ENCODE measurements at regions not wholly inside any gene's neighbourhood (a gene's known extent, or its start where the extent isn't known, plus 50 kb on each side); places are given as distances from the start of the nearest gene placed in this dataset.

GRCh38 chr5:145161391-145161790 is 673.8 kb downstream of the PRELID2 start:
- H3K4me3 ChIP-seq, result no peak overlapping the region
- no peak overlapping the region for H3K27ac ChIP-seq
- no peaks in the 10 kb centered on the region for H3K9me3 ChIP-seq
- intact Hi-C loops (cut with DNase I), result no loop called here
- H3K27me3 ChIP-seq, result no peaks in the 10 kb centered on the region
- no peak for TF ChIP-seq CTCF (IDR thresholded peaks at IDR 0.05)
- no peak for DNase-seq (ENCODE audit: low spot score in 2 of 2)
- no peaks in the 10 kb centered on the region for H3K4me1 ChIP-seq
- no peaks in the 10 kb centered on the region for H3K36me3 ChIP-seq

- Histone ChIP-seq H3K27ac (no peak overlapping the region), H3K4me1 (no peaks in the 10 kb centered on the region), H3K4me3 (no peak overlapping the region), H3K9me3 (no peaks in the 10 kb centered on the region), H3K27me3 (no peaks in the 10 kb centered on the region), H3K36me3 (no peaks in the 10 kb centered on the region)
- intact Hi-C loops (cut with DNase I), result no loop called here
- no peak for DNase-seq (ENCODE audit: low spot score in 2 of 2)
- no peak for TF ChIP-seq CTCF (IDR thresholded peaks at IDR 0.05)
Measured at GRCh38 chr5:145160679-145161078, 674.5 kb downstream of the PRELID2 start.

- no peaks in the 10 kb centered on the region for H3K36me3 ChIP-seq
- no peak overlapping the region for H3K4me3 ChIP-seq
- no peak for TF ChIP-seq CTCF (IDR thresholded peaks at IDR 0.05)
- DNase-seq (ENCODE audit: low spot score in 2 of 2), result no peak
- H3K27me3 ChIP-seq, result no peaks in the 10 kb centered on the region
- no peaks in the 10 kb centered on the region for H3K4me1 ChIP-seq
- H3K27ac ChIP-seq, result no peak overlapping the region
- no peaks in the 10 kb centered on the region for H3K9me3 ChIP-seq
- intact Hi-C loops (cut with DNase I), result no loop called here
Measured at GRCh38 chr5:145158730-145159129, 676.4 kb downstream of the PRELID2 start.

GRCh38 chr5:145157841-145158240 is 677.3 kb downstream of the PRELID2 start:
- intact Hi-C loops (cut with DNase I), result no loop called here
- DNase-seq (ENCODE audit: low spot score in 2 of 2), result no peak
- H3K9me3 ChIP-seq, result no peaks in the 10 kb centered on the region
- no peaks in the 10 kb centered on the region for H3K4me1 ChIP-seq
- H3K27me3 ChIP-seq, result no peaks in the 10 kb centered on the region
- H3K27ac ChIP-seq, result no peak overlapping the region
- no peak overlapping the region for H3K4me3 ChIP-seq
- H3K36me3 ChIP-seq, result no peaks in the 10 kb centered on the region
- no peak for TF ChIP-seq CTCF (IDR thresholded peaks at IDR 0.05)

GRCh38 chr5:145141534-145141933 is 693.6 kb downstream of the PRELID2 start:
- Histone ChIP-seq H3K4me3 (no peak overlapping the region), H3K27ac (no peak overlapping the region), H3K9me3 (no peaks in the 10 kb centered on the region), H3K27me3 (no peaks in the 10 kb centered on the region), H3K36me3 (no peaks in the 10 kb centered on the region), H3K4me1 (no peaks in the 10 kb centered on the region)
- intact Hi-C loops (cut with DNase I), result no loop called here
- no peak for TF ChIP-seq CTCF (IDR thresholded peaks at IDR 0.05)
- DNase-seq (ENCODE audit: low spot score in 2 of 2), result no peak

GRCh38 chr5:145130996-145131395 is 704.1 kb downstream of the PRELID2 start:
- Histone ChIP-seq H3K27me3 (no peaks in the 10 kb centered on the region), H3K4me3 (no peak overlapping the region), H3K9me3 (no peaks in the 10 kb centered on the region), H3K36me3 (no peaks in the 10 kb centered on the region), H3K4me1 (no peaks in the 10 kb centered on the region), H3K27ac (no peak overlapping the region)
- DNase-seq (ENCODE audit: low spot score in 2 of 2), result no peak
- TF ChIP-seq CTCF (IDR thresholded peaks at IDR 0.05), result no peak
- intact Hi-C loops (cut with DNase I), result no loop called here

All from ascending aorta (tissue), 2 donors.